SJSA1 (cell line): ENCODE measurements at regions not wholly inside any gene's neighbourhood (a gene's known extent, or its start where the extent isn't known, plus 50 kb on each side); places are given as distances from the start of the nearest gene placed in this dataset.
"Not testable (repeated sequence)": the region's sequence is repeated elsewhere in the genome, so short reads cannot be mapped to it uniquely, and the experiment has no call there.

Source experiments
- DNase-seq, 2 experiments: peaks; one replicate each; pipeline ENCODE4 v3.0.0-alpha.2; 2015 to 2020; ENCODE audit warnings: low spot score in 2 of 2, low read depth in 1 of 2
- H3K27ac ChIP-seq: fragments of 250-450 bp; sonication (Bioruptor Pico); 2 replicates; pipeline ENCODE4 v1.5.1; 2020; ENCODE audit warnings: mild to moderate bottlenecking, moderate library complexity
- H3K27me3 ChIP-seq: fragments of 250-450 bp; sonication (Bioruptor Pico); replicated peaks from 2 replicates; pipeline ENCODE4 v1.5.1; 2020; ENCODE audit warnings: mild to moderate bottlenecking, moderate library complexity
- H3K36me3 ChIP-seq: fragments of 250-450 bp; sonication (Bioruptor Pico); 2 replicates; pipeline ENCODE4 v1.5.1; 2020; ENCODE audit warnings: mild to moderate bottlenecking
- H3K4me1 ChIP-seq: fragments of 250-450 bp; sonication (Bioruptor Pico); replicated peaks from 2 replicates; pipeline ENCODE4 v1.6.1; 2021; ENCODE audit warnings: mild to moderate bottlenecking
- H3K4me3 ChIP-seq: fragments of 250-450 bp; sonication (Bioruptor Pico); 2 replicates; pipeline ENCODE4 v1.5.1; 2020; ENCODE audit warnings: mild to moderate bottlenecking
- H3K9me3 ChIP-seq: fragments of 250-450 bp; sonication (Bioruptor Pico); replicated peaks from 2 replicates; pipeline ENCODE4 v1.5.1; 2020; ENCODE audit warnings: mild to moderate bottlenecking

DNA sequence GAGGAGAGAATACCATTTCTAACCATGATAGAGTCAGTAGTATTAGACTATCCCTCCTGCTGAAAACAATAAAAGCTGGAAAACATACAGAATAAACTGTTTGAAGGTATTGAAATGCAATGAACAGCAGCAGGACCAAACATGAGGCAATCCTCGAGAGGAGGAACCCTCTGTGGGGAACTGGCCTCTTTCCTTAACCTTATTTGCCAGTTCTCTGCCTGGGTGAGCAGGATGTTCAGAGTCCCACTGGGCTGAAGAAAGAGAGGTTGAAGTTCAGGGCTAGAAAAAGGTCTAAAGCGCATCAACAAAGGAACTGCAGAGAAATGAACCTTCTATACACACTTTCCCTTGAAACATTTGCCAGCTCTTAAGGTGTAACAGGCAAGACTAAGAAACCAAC lies 79.8 kb upstream of the FHL2 start:
- DNase-seq: no peak
- H3K36me3 ChIP-seq: no peaks in the 10 kb centered on the region
- no peaks in the 10 kb centered on the region for H3K4me1 ChIP-seq
- no peak overlapping the region for H3K4me3 ChIP-seq
- H3K9me3 ChIP-seq: no peaks in the 10 kb centered on the region
- H3K27me3 ChIP-seq: no peaks in the 10 kb centered on the region
- H3K27ac ChIP-seq: no peak overlapping the region

DNA sequence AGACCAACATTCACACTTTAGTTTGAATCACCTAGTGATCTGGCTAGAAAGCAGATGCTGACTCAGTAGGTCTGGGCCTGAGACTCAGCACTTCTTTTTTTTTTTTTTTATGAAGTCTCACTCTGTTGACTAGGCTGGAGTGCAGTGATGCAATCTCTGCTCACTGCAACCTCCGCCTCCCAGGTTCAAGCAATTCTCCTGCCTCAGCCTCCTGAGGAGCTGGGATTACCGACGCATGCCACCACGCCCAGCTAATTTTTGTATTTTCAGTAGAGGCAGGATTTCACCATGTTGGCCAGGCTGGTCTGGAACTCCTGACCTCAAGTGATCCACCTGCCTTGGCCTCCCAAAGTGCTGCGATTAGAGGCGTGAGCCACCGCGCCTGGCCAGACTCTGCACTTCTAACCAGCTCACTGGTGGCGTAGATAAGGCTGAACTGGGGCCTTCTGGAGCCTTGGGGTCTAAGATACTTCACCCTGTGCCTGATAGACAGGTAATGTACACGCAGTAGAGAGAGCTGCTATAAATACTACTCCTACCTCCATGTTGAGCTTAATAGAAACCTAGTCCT lies 78.3 kb upstream of the FHL2 start:
- not testable (repeated sequence) for DNase-seq, H3K36me3 ChIP-seq, H3K27ac ChIP-seq, H3K4me3 ChIP-seq, H3K27me3 ChIP-seq, H3K9me3 ChIP-seq, H3K4me1 ChIP-seq

DNA sequence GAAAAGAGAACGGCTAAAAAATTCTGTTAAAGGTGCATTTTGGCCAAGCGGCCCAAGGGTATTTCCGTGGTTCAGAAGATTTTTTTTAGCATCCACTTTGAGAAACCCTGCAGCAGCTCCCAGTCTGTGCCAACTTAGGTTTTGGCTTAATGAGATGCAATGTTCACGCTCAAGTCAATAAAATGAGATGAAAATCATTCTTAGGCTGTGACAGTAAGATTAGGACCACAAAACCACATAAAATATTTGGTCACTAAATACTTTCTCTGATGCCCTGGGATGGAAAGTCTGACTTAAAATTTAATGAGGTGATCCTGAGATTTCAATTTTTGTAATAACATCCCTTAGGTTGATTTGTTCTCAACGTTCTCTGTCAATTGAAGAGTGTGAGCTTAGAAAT lies 74.2 kb upstream of the FHL2 start:
- DNase-seq: no peak

DNA sequence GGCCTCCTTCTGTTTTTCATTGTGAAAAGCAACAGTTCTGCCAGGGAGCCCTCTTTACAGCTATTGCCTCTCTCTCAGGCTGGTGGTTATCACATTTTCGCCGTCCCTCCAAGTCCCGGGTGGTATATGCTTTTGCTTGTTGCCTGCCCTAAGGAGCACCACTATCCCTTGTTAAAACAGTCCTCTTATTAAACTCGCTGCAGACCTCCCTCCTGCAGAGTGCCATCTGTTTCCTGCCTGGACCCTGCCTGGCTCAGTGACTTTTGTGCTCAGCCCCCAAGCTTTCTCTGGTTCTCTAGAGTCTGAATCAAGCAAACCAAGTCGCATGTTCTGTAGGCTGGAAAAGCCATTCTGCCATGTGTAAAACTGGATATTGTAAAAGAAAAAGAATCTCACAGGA lies 72.1 kb upstream of the FHL2 start:
- Histone ChIP-seq H3K36me3 (no peaks in the 10 kb centered on the region), H3K9me3 (no peaks in the 10 kb centered on the region), H3K27ac (no peak overlapping the region), H3K4me3 (no peak overlapping the region), H3K4me1 (no peaks in the 10 kb centered on the region), H3K27me3 (no peaks in the 10 kb centered on the region)
- DNase-seq: no peak

More for the DNA sequence above, 74.2 kb upstream of the FHL2 start:
- Histone ChIP-seq H3K4me3 (no peak overlapping the region), H3K36me3 (no peaks in the 10 kb centered on the region), H3K27ac (no peak overlapping the region), H3K27me3 (no peaks in the 10 kb centered on the region), H3K4me1 (no peaks in the 10 kb centered on the region), H3K9me3 (no peaks in the 10 kb centered on the region)

DNA sequence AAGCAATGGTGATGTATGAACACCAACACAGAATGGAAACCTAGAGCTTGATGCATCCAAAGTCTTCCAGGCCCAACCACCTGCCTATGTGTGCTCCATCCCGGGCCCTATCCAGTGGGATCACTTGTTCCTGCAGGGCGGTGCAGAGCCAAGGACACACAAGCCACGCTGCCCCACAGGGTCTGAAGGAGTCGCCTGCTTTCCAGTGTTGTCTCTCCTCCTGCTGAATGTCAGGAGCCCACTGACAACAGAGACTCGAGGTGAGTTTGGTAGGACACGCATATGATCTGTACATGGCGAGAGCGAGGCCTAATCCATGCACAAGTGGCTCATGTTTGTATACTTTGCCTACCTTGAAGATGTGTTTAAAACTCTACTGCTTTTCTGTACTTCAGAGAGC lies 70.9 kb upstream of the FHL2 start:
- no peak overlapping the region for H3K4me3 ChIP-seq
- DNase-seq: no peak
- no peaks in the 10 kb centered on the region for H3K9me3 ChIP-seq
- H3K27me3 ChIP-seq: no peaks in the 10 kb centered on the region
- no peaks in the 10 kb centered on the region for H3K36me3 ChIP-seq
- no peaks in the 10 kb centered on the region for H3K4me1 ChIP-seq
- no peak overlapping the region for H3K27ac ChIP-seq

DNA sequence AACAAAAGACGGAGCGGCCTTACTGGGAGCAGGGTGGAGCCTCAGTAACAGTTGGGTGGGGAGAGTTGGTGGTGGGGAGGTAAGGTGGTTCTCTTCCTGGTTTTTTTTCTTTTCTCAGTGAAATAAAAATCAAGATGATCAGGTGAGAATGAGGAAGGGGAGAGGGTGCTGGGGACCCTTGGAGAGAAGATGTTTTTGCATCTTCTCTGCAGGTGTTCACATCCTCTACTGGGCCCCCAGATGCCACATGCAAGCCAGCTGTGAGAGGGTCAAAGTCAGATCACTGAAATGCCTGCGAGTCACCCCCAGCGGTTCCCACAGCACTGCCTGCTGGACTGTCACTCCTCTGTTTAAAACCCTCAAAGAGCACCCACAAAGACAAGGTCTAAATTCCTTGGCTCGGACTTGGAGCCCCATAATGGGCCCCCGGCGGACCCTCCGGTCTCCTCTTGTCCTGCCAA lies 69.8 kb upstream of the FHL2 start:
- H3K9me3 ChIP-seq: no peaks in the 10 kb centered on the region
- no peaks in the 10 kb centered on the region for H3K36me3 ChIP-seq
- no peak overlapping the region for H3K27ac ChIP-seq
- no peak overlapping the region for H3K4me3 ChIP-seq
- DNase-seq: no peak
- H3K27me3 ChIP-seq: no peaks in the 10 kb centered on the region
- no peaks in the 10 kb centered on the region for H3K4me1 ChIP-seq

DNA sequence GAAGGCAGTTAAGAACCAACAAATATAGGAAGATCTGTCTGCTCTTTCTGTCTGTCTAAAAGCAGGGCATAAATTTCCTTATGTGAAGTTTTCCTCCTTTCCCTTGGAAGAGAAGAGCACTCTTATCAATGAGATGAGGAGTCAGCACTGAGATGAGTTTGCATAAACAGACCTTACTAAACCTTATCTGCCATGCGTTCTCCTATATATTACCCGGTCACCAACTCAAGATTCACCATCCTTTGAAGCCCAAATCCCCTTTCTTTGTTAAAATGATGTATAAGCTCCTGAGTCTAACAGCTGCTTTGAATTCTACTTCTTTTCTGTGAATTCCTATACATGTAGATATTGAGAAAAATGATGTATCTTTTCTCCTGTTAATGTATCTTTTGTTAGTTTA lies 65.5 kb upstream of the FHL2 start:
- no peaks in the 10 kb centered on the region for H3K36me3 ChIP-seq
- no peaks in the 10 kb centered on the region for H3K9me3 ChIP-seq
- no peak for DNase-seq
- H3K4me1 ChIP-seq: no peaks in the 10 kb centered on the region
- no peak overlapping the region for H3K4me3 ChIP-seq
- H3K27ac ChIP-seq: no peak overlapping the region
- H3K27me3 ChIP-seq: no peaks in the 10 kb centered on the region

DNA sequence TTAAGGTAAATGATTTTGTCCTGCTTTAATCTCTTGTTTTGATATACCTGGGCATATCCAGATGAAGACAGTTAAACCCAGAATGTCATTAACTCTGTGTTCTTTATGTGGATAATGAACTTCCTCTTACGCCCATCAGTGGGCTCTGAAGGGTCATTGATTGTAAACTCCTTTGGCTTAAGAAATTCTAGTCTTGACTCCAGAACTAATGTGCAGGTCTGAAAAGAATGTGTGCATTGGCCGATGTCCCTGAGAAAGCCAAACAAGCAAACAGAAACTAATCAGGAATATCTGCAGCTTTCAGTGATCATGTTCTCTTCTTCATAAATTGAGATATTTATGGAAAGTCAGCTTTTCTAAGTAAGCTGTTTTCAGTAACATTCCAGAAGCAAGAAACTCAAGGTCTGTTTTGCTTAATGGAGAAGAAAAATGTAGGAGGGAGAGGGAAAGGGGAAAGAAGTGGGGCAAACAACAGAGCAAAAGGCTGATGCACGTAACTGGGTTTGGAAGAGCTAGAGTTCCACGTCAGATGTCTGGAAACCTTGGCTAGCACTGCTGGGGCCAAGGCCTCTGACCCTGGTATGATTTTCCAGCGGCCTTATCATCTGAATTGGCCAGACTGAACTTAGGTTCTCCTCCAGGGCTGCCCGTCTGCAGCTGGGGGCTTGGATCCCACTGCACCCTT lies 61.3 kb upstream of the FHL2 start:
- Histone ChIP-seq H3K4me1 (peaks cover 11% of the 10 kb centered on the region), H3K36me3 (no peaks in the 10 kb centered on the region), H3K9me3 (no peaks in the 10 kb centered on the region), H3K27ac (no peak overlapping the region), H3K4me3 (no peak overlapping the region), H3K27me3 (no peaks in the 10 kb centered on the region)
- DNase-seq: no peak

DNA sequence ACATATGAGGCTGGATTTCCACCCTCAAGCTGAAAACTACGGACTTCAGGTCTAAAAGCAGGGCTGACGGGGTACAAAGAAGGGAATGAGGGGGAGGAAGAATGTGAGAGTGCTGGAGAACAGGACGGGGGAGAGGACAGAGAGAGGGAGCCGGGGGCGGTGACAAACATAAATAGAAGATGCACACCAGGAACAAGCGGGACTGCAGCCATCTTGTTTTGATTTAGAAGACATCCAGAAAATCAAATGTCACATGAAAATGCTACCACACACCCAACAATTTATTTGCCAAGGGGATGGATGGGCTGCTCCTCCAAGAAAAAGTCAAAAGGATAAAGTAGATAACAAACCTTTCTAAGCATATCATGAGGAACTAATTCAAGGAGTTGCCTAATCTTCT lies 59.2 kb upstream of the FHL2 start:
- Histone ChIP-seq H3K4me3 (no peak overlapping the region), H3K4me1 (peaks cover 22% of the 10 kb centered on the region), H3K27me3 (no peaks in the 10 kb centered on the region), H3K27ac (no peak overlapping the region), H3K9me3 (no peaks in the 10 kb centered on the region), H3K36me3 (no peaks in the 10 kb centered on the region)
- no peak for DNase-seq

DNA sequence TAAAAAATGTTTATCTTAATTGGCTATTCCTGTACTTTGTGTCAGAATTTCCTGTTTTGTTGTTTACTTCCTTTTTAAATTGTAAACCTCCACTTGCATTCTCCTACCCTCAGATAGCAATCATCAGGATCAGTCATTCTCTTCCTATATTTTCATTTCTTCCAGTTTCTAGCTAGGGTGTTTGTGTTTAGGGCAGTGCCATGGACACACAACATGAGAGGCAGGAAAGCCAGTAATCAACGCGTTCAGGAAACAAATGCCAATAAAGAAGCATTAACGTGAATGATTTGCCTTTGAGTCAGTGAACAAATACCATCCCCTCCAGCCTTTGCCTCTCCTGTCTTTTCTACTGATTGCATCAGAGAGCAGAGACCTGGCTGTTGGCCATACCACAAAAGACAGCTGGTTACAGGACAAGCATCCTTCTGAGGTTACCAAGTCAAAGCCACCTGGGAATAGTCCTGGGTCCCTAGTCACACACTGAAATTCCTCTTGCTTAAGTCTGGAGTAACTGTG lies 56.7 kb upstream of the FHL2 start:
- H3K4me3 ChIP-seq: no peak overlapping the region
- peak overlapping the region; percentile 80 for H3K27ac ChIP-seq
- DNase-seq: peak; percentile 88
- H3K36me3 ChIP-seq: no peaks in the 10 kb centered on the region
- no peaks in the 10 kb centered on the region for H3K9me3 ChIP-seq
- peaks cover 36% of the 10 kb centered on the region for H3K4me1 ChIP-seq
- no peaks in the 10 kb centered on the region for H3K27me3 ChIP-seq

DNA sequence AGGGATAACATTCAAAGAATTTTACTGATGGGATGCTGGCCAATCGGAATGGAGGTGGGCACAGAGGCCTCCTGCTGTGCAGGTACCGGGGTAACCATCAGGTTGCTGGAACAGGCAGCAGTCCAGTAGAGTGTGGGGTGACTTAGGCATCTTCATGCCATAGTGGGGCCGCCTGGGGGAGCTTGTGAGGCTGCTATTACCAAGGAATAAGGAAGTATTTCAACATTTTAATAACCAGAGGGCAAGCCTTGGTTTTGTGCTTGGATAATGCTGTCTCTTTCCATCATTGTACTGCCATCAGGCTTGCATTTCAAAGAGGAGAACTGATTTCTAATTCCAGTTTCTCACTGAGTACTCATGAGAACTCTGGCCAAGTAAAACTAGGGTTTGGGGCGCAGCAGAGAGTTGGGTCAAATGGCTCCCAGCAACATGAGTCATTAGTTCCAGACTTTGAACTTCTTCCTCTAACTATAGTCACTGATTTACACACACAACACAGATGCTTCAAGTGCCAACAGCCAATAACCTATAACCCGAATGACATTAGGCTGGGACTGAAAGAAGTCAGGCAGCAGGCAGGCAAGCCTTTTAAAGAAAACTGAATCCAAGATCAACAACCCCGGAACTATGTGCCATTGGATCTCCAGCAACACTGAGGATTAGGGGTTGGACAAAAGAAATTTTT lies 56.1 kb upstream of the FHL2 start:
- H3K27ac ChIP-seq: peak overlapping the region; percentile 80
- H3K27me3 ChIP-seq: no peaks in the 10 kb centered on the region
- peak; percentile 45 to 59 for DNase-seq

DNA sequence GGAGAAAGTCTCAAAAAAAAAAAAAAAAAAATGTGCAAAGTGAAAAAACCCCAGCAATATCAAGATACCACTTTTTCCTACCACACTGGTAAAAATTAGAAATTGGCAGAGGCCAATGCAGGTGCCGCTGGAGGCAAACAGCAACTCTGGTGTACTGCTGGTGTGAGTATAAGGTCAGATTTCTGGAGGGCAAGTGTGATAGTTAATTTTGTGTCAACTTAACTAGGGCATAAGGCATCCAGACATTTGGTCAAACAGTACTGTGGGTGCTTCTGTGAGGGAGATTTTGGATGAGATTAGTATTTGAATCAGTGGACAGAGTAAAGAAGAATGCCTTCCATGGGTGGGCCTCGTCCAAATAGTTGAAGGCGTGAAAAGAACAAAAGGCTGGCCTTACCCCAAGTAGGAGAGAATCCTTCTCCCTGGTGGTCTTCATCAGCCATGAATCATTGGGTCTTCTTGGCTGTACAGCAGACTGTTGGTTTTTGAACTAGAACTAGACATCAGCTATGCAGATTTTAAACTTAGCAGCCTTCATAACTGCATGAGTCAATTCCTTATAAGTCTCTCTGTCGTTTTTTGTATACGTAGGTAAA lies 52.8 kb upstream of the FHL2 start:
- no peaks in the 10 kb centered on the region for H3K27me3 ChIP-seq
- no peaks in the 10 kb centered on the region for H3K9me3 ChIP-seq
- peaks cover 48% of the 10 kb centered on the region for H3K4me1 ChIP-seq
- no peak overlapping the region for H3K4me3 ChIP-seq
- H3K36me3 ChIP-seq: no peaks in the 10 kb centered on the region
- no peak overlapping the region for H3K27ac ChIP-seq
- peak; percentile 61 to 66 for DNase-seq

More for the DNA sequence above, 56.1 kb upstream of the FHL2 start:
- H3K4me3 ChIP-seq: no peak overlapping the region
- H3K4me1 ChIP-seq: peaks cover 41% of the 10 kb centered on the region
- no peaks in the 10 kb centered on the region for H3K36me3 ChIP-seq
- no peaks in the 10 kb centered on the region for H3K9me3 ChIP-seq

DNA sequence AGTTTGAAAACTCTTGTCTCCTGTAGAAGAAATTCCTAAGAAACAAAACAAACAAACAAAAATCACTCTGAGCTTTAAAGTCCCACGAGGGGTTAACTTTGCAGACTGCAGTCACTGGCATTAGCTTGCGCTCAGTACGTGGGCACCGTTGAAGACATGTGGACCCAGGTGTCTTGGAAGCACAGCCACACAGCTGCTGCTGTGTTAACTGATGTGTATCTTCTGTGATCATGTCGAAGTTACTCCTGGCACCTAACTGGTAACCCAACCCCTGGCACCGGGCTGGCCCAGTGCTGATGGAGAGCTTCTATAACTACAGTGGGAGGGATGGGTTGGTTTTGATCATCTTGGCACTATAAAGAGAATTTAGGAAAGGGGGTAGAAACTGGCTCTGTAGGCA lies 51.6 kb upstream of the FHL2 start:
- Histone ChIP-seq H3K27ac (no peak overlapping the region), H3K4me3 (no peak overlapping the region), H3K9me3 (no peaks in the 10 kb centered on the region), H3K4me1 (peaks cover 39% of the 10 kb centered on the region), H3K36me3 (no peaks in the 10 kb centered on the region), H3K27me3 (no peaks in the 10 kb centered on the region)
- no peak for DNase-seq

DNA sequence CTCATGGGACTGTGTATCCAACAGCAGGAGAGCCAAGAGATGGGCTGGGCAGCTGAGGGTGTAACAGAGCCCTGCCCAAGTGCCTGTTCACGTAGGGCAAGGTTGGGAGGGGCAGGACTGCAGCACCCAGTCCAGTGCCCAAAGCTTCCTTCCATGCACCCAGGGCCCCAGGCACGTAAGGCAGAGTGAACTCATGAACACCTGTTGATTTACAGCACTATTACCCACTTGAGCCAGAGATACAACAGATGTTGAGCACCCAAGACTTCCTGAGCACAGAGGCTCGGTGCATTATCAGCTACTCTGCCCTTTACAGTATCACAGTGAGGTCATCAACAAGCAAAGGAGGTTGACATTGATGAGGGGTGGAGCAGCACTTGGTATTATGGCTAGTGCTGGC lies 50.2 kb upstream of the FHL2 start:
- no peaks in the 10 kb centered on the region for H3K9me3 ChIP-seq
- no peak for DNase-seq
- H3K27me3 ChIP-seq: no peaks in the 10 kb centered on the region
- peaks cover 31% of the 10 kb centered on the region for H3K4me1 ChIP-seq
- no peaks in the 10 kb centered on the region for H3K36me3 ChIP-seq
- no peak overlapping the region for H3K27ac ChIP-seq
- no peak overlapping the region for H3K4me3 ChIP-seq
